GM21576 (cell line): ENCODE measurements at regions not wholly inside any gene's neighbourhood (a gene's known extent, or its start where the extent isn't known, plus 50 kb on each side); places are given as distances from the start of the nearest gene placed in this dataset.

Experiments used
- ATAC-seq: cut with Tn5 transposase; IDR thresholded peaks from one replicate; pipeline ENCODE4 v1.9.1; 2021; ENCODE audit warnings: mild to moderate bottlenecking, moderate library complexity; ENCODE audit not compliant: unreplicated experiment

GRCh38 chr10:53022611-53023088, 250.1 kb upstream of the MBL2 start:
- no peak for ATAC-seq

- peak; percentile 72 for ATAC-seq
Observed at GRCh38 chr10:53013201-53013810, 240.7 kb upstream of the MBL2 start.

- no peak for ATAC-seq
Observed at GRCh38 chr10:53009961-53010907, 237.7 kb upstream of the MBL2 start.

DNA sequence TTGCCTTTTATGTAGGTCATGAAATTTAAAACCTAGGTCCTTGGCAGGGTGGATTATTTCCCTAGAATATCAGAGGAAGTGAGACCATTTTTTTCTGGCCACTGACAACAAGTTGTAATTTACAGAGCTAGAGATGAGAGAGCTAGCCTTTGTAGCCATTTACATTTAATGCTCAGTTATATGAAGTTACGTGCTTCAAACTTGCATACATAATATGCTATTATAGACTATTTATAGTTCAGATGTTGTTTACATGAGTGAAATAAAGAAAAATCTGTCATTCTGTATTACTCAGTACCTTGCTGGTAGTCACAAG, 234.9 kb upstream of the MBL2 start:
- ATAC-seq = no peak

DNA sequence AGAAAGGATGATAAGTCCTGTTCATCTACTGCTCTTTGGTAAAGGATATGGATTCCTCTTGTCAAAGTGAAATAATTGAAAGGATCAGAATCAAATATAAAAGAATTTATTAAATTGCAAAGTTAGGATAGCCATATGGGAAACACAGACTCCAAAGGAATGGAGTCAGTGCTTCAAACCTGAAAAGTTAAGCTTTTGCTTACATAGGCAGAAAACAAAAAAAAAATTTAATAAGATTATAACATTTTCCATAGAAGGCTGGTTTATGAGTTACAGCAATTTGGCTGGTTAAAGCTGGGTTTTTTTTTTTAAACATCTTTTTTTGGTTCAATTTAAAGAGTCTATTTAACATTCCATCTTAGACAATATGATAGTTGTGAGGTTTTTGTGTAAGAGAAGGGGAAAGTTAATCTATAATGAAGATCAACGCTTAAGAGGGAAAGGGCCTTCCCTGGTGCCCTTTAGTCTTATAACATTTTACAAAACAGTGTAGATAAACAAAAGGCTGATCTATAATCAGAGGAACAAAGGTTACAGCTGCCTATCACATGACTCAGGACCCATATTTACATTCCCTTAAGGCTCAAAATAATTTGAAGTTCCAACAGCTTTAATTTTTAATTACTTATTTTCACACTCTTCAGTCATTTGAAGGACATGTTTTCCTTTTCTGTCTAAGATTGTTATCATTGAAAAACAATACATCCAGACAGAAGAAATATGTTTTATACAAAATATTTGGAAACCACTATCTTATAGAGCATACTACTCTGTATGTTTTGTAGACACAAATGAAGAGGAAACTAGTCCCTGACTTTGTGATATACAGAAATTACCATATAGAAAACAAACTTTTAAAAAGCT, 234.3 kb upstream of the MBL2 start:
- ATAC-seq = no peak

DNA sequence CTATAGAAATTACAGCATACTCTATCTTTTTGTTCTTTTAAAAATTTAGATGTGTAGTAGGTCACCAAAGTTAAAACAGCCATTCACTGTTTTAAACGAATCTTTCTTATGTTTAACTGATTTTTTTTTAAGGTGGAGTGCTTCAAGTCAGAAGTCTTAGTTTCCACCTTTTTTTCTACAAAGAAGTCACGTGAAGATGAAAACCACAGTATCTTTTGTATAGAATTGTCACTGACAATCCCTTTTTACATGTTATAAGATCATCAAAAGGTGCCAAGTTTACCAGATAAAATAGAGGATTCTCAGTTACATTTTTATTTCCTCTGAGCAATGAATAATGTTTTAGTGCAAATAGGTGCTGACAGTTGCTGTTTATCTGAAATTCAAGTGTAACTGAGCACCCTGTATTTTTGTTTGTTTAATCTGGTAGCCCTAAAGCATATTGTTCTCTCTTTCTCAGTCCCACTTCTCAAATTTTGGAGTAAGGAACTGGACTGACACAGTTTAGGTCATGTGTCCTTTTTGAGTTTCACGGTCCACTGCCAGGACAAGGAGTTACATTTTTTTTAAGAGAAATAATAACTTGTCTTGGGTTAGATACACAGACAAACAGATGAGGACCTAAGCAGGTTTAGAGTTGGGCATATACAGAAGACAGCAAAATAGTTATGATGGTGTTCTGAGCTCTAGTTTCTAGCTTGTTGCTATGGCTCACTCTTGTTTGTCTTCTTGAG, 233.2 kb upstream of the MBL2 start:
- no peak for ATAC-seq

DNA sequence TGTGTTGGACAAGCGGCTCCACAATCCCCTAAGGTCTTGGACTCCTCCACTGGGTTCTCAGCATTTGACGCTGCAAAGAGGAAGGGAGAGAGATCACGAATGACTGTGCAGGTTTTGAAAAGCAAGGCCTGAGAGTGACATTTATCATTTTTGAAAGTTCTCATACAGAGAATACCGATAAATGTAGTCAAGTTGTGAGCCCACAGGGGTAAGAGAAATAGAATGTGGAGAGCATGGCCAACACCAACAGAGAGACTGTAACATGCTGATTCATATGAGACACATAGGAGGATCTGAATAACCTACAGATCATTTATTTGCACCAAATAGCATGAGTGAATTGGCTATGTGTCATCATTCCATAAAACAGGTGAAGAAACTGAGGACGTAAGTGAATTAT, 230.5 kb upstream of the MBL2 start:
- no peak for ATAC-seq

DNA sequence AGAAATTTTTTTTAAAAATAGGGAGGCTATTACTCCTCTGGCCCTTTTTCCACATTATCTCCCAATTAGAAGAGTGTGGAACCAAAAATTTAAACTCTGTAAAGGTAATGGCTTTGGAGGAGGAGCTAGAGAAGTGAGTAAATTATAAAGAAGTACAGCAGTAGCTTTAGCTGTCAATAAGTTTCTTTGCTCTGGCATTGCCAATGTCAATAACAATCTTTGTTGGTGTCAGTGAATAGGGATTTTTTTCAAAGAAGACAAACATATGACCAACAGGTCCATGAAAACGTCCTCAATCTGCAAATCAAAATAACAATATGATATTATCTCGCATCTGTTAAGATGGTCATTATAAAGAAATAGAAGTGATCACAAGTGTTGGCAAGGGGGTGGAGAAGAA, 227.1 kb upstream of the MBL2 start:
- ATAC-seq = no peak

- ATAC-seq = no peak
Observed at GRCh38 chr10:52999258-52999657, 226.7 kb upstream of the MBL2 start.

DNA sequence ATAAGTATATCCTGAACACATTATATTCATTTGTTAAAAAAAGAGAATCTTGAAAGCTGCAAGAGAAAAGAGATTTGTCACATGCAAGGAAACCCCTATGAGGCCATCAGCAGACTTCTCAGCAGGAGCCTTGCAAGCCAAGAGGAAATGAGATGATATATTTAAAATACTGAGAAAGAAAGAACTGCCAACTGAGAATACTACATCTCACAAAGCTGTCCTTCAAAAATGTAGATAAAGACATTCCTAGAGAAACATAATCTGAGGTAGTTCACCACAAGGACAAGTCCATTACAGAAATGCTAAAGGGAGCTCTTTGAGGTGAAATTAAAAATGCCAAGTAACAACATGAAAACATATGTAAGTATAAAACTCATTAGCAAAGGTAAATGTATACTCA, 224.4 kb upstream of the MBL2 start:
- no peak for ATAC-seq

DNA sequence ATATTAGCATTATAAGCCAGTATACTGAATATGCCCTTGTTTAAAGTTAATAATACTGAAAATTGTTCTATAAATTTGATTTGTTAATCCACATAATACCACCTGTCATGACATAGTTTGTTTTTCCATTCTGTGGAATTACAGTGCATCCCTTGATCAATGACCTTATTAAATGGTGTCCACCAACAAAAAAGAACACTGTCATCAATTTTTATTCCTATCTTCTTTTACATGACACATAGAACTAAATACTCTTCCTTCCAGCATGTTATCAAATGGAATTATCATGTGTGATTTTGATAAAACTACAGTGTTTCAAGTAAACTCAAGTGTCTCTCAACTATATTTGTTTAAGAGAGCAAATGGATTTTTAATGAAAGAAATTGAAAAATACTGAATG, 221.8 kb upstream of the MBL2 start:
- no peak for ATAC-seq

- no peak for ATAC-seq
Observed at GRCh38 chr10:52993109-52993508, 220.5 kb upstream of the MBL2 start.

DNA sequence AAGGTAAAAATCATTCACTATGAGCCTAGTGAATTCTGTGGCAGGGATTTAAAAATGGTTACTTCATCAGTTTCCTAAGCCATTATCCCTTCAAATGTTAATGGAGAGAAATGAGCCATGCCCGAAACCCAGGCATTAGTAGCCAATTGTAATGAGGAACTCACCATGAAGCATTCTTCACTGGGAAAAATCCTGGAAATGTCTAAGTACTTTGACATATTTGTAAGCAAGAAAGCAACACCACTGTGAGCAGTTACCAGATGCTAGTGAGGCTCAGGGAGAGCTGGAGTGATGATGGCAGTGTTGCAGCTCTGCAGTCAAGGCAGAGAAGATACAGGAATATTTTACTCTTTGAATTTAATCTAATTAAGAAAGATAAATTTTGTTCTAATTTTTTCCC, 220.0 kb upstream of the MBL2 start:
- ATAC-seq = no peak

DNA sequence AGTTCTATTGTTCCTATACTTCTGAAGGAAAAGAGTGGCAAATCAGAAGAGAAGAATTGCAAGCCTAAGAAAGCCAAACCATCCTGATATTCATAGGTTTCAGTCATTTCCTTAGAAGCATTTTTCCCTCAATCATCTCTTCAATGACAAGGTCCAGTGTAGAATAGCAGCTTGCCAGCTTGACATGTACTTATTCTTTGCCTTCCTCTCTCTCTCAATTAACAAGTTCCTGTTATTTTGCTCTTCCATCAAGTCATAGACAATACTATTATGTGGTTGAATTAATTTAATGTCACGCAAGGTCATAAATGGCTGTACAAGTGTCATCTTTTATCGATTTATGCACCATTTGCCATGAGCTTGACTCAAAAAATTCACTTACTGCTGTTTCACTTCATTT, 216.3 kb upstream of the MBL2 start:
- no peak for ATAC-seq

DNA sequence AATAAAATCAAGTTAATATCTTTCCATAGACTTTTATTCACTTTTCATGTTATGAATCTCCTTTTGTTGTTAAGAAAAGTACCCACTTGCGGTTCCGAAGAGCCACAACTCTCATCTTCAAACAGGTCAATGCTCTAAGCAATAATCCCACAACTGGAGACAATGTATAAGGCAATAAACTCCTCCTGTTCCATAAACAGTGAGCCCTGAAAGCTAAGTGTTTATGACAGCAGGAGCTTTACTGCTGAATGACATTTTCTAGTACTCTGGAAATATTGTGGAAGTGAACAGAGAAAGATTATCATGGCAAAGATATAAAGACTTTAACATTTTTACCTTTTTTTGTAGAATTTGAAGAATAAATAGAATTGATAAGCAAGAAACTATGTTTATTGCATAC, 213.5 kb upstream of the MBL2 start:
- ATAC-seq = no peak

- no peak for ATAC-seq
Observed at GRCh38 chr10:52984169-52984568, 211.6 kb upstream of the MBL2 start.

DNA sequence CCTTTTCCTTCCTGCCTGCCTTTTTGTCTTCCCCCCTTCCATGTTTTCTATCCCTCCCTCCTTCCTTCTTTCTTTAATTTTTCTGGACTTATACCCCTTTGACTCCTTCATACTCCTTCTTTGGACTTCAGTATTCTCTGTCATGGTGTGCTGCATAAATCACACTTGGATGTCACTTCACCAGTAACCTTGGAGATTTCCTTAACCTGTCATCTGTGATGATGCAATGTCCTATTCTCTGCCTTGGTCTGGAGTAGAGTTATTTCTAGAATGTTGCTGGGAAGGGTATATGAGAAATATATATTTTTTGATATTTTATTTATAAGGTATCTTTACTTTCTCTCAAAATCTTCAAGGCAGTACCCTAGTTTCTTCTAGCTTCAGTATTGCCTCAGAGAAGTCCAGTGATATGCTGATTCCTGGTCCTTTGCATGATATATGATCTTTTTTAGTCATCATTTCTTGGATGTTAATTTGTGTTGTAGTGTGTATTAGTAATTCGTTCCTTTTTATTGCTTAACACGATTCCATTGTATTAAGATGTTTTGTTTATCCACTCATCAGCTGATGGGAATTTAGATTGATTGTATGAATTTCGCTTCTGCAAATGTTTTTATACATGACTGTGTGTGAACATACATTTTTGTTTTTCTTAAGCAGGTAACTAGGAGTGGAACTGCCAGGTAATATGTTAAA, 206.9 kb upstream of the MBL2 start:
- no peak for ATAC-seq

- no peak for ATAC-seq
Observed at GRCh38 chr10:52977581-52977980, 205.0 kb upstream of the MBL2 start.

DNA sequence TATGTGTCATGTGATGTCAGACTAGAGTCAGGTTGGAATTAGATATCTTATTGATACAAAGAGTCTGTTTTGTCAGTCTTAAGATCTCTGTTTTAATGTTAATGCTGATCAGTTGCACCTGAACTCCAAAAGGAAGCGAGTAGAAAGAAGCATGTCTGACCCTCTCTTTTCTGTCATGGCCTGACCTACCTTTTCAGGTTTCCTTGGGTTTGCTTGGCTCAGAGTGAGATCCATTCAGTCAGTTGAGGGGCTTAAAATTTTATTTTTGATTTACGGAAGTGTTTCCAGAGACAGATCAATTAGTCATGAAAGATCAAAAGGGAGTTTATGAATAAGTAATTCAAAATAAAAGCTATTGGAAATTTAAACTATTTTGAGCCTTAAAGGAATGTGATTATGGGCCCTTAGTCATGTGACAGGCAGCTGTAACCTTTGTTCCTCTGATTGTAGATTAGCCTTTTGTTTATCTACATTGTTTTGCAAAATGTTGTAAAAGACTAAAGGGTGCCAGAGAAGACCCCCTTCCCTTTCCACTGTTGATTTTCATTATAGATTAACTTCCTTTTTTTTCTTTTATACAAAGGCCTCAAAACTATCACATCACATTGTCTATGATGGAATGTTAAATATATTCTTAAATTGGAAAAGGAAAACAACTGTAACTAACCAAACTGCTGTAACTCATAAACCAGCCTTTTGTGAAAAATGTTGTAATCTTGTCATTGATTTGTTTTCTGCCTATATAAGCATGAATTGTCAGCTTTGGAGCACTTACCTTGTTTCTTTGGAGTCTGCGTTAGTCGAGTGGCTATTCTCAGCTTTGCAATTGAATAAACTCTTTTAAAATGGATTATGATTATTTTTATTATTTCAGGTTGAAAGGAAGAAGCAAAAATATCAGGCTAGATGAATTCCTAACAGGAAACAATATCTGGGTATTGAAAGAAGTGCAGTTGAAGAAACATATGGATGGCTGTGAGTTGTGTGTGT, 195.5 kb upstream of the MBL2 start:
- ATAC-seq = no peak
